H9 (cell line): ENCODE measurements at regions not wholly inside any gene's neighbourhood (a gene's known extent, or its start where the extent isn't known, plus 50 kb on each side); places are given as distances from the start of the nearest gene placed in this dataset.

Experiments
- DNase-seq: peaks from one replicate; pipeline ENCODE4 v3.0.0-alpha.2; 2017
- H2AFZ ChIP-seq: one replicate; pipeline ENCODE4 v1.6.1; 2013; ENCODE audit warnings: mild to moderate bottlenecking, low read length, control low read depth, moderate library complexity
- H2AK5ac ChIP-seq: 2 replicates; pipeline ENCODE4 v1.6.1; 2013; ENCODE audit warnings: low read length, control low read depth, mixed read lengths; ENCODE audit not compliant: insufficient read length
- H2BK120ac ChIP-seq: one replicate; pipeline ENCODE4 v1.6.1; 2013; ENCODE audit warnings: low read depth, mild to moderate bottlenecking, low read length, control low read depth, inconsistent platforms; ENCODE audit not compliant: poor library complexity, severe bottlenecking
- H2BK12ac ChIP-seq: 2 replicates; pipeline ENCODE4 v1.6.1; 2013; ENCODE audit warnings: low read length, control low read depth, mixed read lengths, low read depth; ENCODE audit not compliant: insufficient read length
- H2BK15ac ChIP-seq: 2 replicates; pipeline ENCODE4 v1.6.1; 2013; ENCODE audit warnings: low read depth, low read length, control low read depth
- H2BK20ac ChIP-seq: one replicate; pipeline ENCODE4 v1.6.1; 2013; ENCODE audit warnings: low read depth, mild to moderate bottlenecking, low read length, control low read depth, inconsistent platforms; ENCODE audit not compliant: poor library complexity, severe bottlenecking
- H2BK5ac ChIP-seq: 2 replicates; pipeline ENCODE4 v1.6.1; 2013; ENCODE audit warnings: low read length, control low read depth, mixed read lengths; ENCODE audit not compliant: insufficient read length
- H3K14ac ChIP-seq: 2 replicates; pipeline ENCODE4 v1.6.1; 2013; ENCODE audit warnings: low read length, control low read depth; ENCODE audit not compliant: insufficient read depth
- H3K18ac ChIP-seq: 2 replicates; pipeline ENCODE4 v1.6.1; 2013; ENCODE audit warnings: low read depth, mild to moderate bottlenecking, mixed read lengths, low read length, control low read depth; ENCODE audit not compliant: insufficient read length
- H3K23ac ChIP-seq: 2 replicates; pipeline ENCODE4 v1.6.1; 2013; ENCODE audit warnings: low read length, control low read depth, mixed read lengths, low read depth; ENCODE audit not compliant: insufficient read length
- H3K23me2 ChIP-seq: 2 replicates; pipeline ENCODE4 v1.6.1; 2013; ENCODE audit warnings: low read depth, mild to moderate bottlenecking, mixed read lengths, low read length, control low read depth; ENCODE audit not compliant: insufficient read length, poor library complexity, severe bottlenecking
- H3K27ac ChIP-seq: 2 replicates; pipeline ENCODE4 v1.5.1; 2013; ENCODE audit warnings: low read length, control low read depth, mixed read lengths, low read depth; ENCODE audit not compliant: insufficient read length
- H3K27me3 ChIP-seq: 2 replicates; pipeline ENCODE4 v1.6.1; 2013; ENCODE audit warnings: low read length, control low read depth, inconsistent platforms; ENCODE audit not compliant: insufficient read depth
- H3K4ac ChIP-seq: 2 replicates; pipeline ENCODE4 v1.6.1; 2013; ENCODE audit warnings: low read depth, mild to moderate bottlenecking, control low read depth, inconsistent platforms, low read length, moderate library complexity
- H3K4me1 ChIP-seq: 2 replicates; pipeline ENCODE4 v1.6.1; 2013; ENCODE audit warnings: low read length, control low read depth, inconsistent platforms; ENCODE audit not compliant: insufficient read depth
- H3K4me2 ChIP-seq: 2 replicates; pipeline ENCODE4 v1.6.1; 2013; ENCODE audit warnings: low read length, control low read depth, mixed read lengths; ENCODE audit not compliant: insufficient read length, insufficient read depth
- H3K56ac ChIP-seq: 2 replicates; pipeline ENCODE4 v1.6.1; 2013; ENCODE audit warnings: low read depth, mild to moderate bottlenecking, mixed read lengths, low read length, control low read depth; ENCODE audit not compliant: insufficient read length
- H3K79me1 ChIP-seq: 2 replicates; pipeline ENCODE4 v1.6.1; 2013; ENCODE audit warnings: low read depth, mild to moderate bottlenecking, moderate library complexity, low read length, control low read depth, inconsistent platforms; ENCODE audit not compliant: insufficient read depth, poor library complexity, severe bottlenecking
- H3K79me2 ChIP-seq: 2 replicates; pipeline ENCODE4 v1.6.1; 2013; ENCODE audit warnings: low read length, control low read depth, inconsistent platforms; ENCODE audit not compliant: insufficient read depth
- H3K9ac ChIP-seq: 2 replicates; pipeline ENCODE4 v1.6.1; 2013; ENCODE audit warnings: low read length, control low read depth, mixed read lengths; ENCODE audit not compliant: insufficient read length; ENCODE audit errors: extremely low read depth
- H3K9me3 ChIP-seq: one replicate; pipeline ENCODE4 v1.6.1; 2013; ENCODE audit warnings: low read depth, low read length, inconsistent platforms; ENCODE audit not compliant: control insufficient read depth
- H3T11ph ChIP-seq: one replicate; pipeline ENCODE4 v1.6.1; 2013; ENCODE audit warnings: mild to moderate bottlenecking, low read length, control low read depth, inconsistent platforms
- H4K20me1 ChIP-seq: one replicate; pipeline ENCODE4 v1.6.1; 2013; ENCODE audit not compliant: control insufficient read depth, insufficient read length, insufficient read depth
- H4K5ac ChIP-seq: 2 replicates; pipeline ENCODE4 v1.6.1; 2013; ENCODE audit warnings: low read depth, mild to moderate bottlenecking, mixed read lengths, low read length, control low read depth; ENCODE audit not compliant: insufficient read length
- H4K8ac ChIP-seq: replicated peaks from 2 replicates; pipeline ENCODE4 v1.6.1; 2013; ENCODE audit warnings: low read length, control low read depth, mixed read lengths, low read depth; ENCODE audit not compliant: insufficient read length
- H4K91ac ChIP-seq: 2 replicates; pipeline ENCODE4 v1.6.1; 2013; ENCODE audit warnings: low read depth, mild to moderate bottlenecking, moderate library complexity, mixed read lengths, low read length, control low read depth; ENCODE audit not compliant: insufficient read length
- H3K27ac Mint-ChIP-seq, 3 experiments: 2 replicates in 2 of 3; 3 replicates in 1 of 3; pipeline ENCODE4 v1.8.0; 2020 to 2021; ENCODE audit warnings: mixed read lengths in 3 of 3, mild to moderate bottlenecking in 1 of 3, moderate library complexity in 1 of 3
- H3K27me3 Mint-ChIP-seq: 2 replicates; pipeline ENCODE4 v1.8.0; 2021; ENCODE audit warnings: low read depth, mild to moderate bottlenecking, moderate library complexity, mixed read lengths
- H3K36me3 Mint-ChIP-seq, 3 experiments: 2 replicates in 2 of 3; 3 replicates in 1 of 3; pipeline ENCODE4 v1.8.0; 2020 to 2021; ENCODE audit warnings: low read depth in 3 of 3, mixed read lengths in 3 of 3; ENCODE audit not compliant: insufficient read depth in 1 of 3
- H3K4me1 Mint-ChIP-seq, 2 experiments: 2 replicates each; pipeline ENCODE4 v1.8.0; 2020; ENCODE audit warnings: mixed read lengths in 2 of 2
- H3K4me3 Mint-ChIP-seq, 2 experiments: 2 replicates in 1 of 2; 3 replicates in 1 of 2; pipeline ENCODE4 v1.8.0; 2020 to 2021; ENCODE audit warnings: mild to moderate bottlenecking in 2 of 2, mixed read lengths in 2 of 2, moderate library complexity in 1 of 2
- H3K9me3 Mint-ChIP-seq, 2 experiments: 2 replicates in 1 of 2; 3 replicates in 1 of 2; pipeline ENCODE4 v1.8.0; 2020; ENCODE audit warnings: mild to moderate bottlenecking in 2 of 2, mixed read lengths in 2 of 2, moderate library complexity in 1 of 2
- WGBS: extraction: QIAGEN DNeasy Blood & Tissue Kit; methylation state at CpG from one replicate; pipeline ENCODE4 v1.1.7; 2013; ENCODE audit warnings: missing lambda C conversion rate, low lambda C conversion rate, mixed read lengths; ENCODE audit not compliant: insufficient read length; ENCODE audit errors: extremely low coverage; 5-methylcytosine and 5-hydroxymethylcytosine counted together
- TF ChIP-seq, protein P1 (sequence below): fragments of 200-600 bp; sonication (generic); conservative IDR thresholded peaks from 3 replicates; pipeline ENCODE4 v1.8.0; 2021; ENCODE audit warnings: antibody characterized with exemption, mild to moderate bottlenecking

DNA sequence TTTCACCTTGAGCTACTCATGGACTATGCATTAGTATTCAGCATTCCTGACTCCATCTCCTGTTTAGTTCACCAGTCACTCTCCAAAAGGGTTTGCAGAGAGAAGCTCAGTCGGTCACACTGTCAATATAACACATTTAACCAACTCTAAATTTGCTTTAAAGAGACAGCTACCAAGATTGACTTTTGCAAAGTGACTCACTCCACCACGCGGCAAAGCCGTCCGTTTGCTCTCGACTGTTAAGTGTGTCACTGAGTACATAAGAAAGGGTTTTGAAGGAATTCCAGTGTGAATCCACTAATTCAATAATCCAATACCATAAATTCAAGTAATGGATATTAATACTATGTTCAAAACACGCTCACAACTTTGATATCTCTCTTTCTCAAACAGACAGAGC is 1006.7 kb upstream of the NR2F2 start:
- H3K9me3 ChIP-seq, result no peaks in the 10 kb centered on the region
- no peak overlapping the region for H4K91ac ChIP-seq
- no peaks in the 10 kb centered on the region for H4K20me1 ChIP-seq
- no peak overlapping the region for H4K5ac ChIP-seq
- H3K56ac ChIP-seq, result no peak overlapping the region
- no peak overlapping the region for H3K18ac ChIP-seq
- Mint-ChIP-seq H3K4me3 (no peak overlapping the region), H3K27ac (no peak overlapping the region), H3K27me3 (peaks cover 38% of the 10 kb centered on the region), H3K36me3 (no peaks in the 10 kb centered on the region), H3K9me3 (no peaks in the 10 kb centered on the region), H3K4me1 (peaks cover 4 to 11% of the 10 kb centered on the region in 2 experiments; a peak in 2 of 4 replicates)
- H3K27ac ChIP-seq, result no peak overlapping the region
- no peaks in the 10 kb centered on the region for H3K4me1 ChIP-seq
- H2BK12ac ChIP-seq, result no peak overlapping the region
- H2BK15ac ChIP-seq, result no peak overlapping the region
- no peak overlapping the region for H2BK120ac ChIP-seq
- H3K23me2 ChIP-seq, result peaks cover 3% of the 10 kb centered on the region
- no peak overlapping the region for H2BK20ac ChIP-seq
- no peak overlapping the region for H3K9ac ChIP-seq
- H3K23ac ChIP-seq, result no peak overlapping the region
- H3K14ac ChIP-seq, result no peak overlapping the region
- DNase-seq, result no peak
- no peak overlapping the region for H2AK5ac ChIP-seq
- no CpG with 5 or more reads among the region's 7 CpGs for WGBS
- no peaks in the 10 kb centered on the region for H3K79me2 ChIP-seq
- H3K27me3 ChIP-seq, result peaks cover 2% of the 10 kb centered on the region; the same call in 1 of the 2 replicates
- TF ChIP-seq, protein P1, sequence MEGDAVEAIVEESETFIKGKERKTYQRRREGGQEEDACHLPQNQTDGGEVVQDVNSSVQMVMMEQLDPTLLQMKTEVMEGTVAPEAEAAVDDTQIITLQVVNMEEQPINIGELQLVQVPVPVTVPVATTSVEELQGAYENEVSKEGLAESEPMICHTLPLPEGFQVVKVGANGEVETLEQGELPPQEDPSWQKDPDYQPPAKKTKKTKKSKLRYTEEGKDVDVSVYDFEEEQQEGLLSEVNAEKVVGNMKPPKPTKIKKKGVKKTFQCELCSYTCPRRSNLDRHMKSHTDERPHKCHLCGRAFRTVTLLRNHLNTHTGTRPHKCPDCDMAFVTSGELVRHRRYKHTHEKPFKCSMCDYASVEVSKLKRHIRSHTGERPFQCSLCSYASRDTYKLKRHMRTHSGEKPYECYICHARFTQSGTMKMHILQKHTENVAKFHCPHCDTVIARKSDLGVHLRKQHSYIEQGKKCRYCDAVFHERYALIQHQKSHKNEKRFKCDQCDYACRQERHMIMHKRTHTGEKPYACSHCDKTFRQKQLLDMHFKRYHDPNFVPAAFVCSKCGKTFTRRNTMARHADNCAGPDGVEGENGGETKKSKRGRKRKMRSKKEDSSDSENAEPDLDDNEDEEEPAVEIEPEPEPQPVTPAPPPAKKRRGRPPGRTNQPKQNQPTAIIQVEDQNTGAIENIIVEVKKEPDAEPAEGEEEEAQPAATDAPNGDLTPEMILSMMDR, result no peak
- H3K4me2 ChIP-seq, result no peak overlapping the region
- H3K4ac ChIP-seq, result no peak overlapping the region
- H2BK5ac ChIP-seq, result no peak overlapping the region
- no peak overlapping the region for H4K8ac ChIP-seq
- no peak overlapping the region for H3T11ph ChIP-seq
- H2AFZ ChIP-seq, result no peak overlapping the region
- no peaks in the 10 kb centered on the region for H3K79me1 ChIP-seq
